GM21717 (cell line): ENCODE measurements at regions not wholly inside any gene's neighbourhood (a gene's known extent, or its start where the extent isn't known, plus 50 kb on each side); places are given as distances from the start of the nearest gene placed in this dataset.
"Not testable (repeated sequence)": the region's sequence is repeated elsewhere in the genome, so short reads cannot be mapped to it uniquely, and the experiment has no call there.

Experiments used
- ATAC-seq: cut with Tn5 transposase; IDR thresholded peaks from one replicate; pipeline ENCODE4 v1.9.1; 2021; ENCODE audit warnings: mild to moderate bottlenecking, moderate library complexity; ENCODE audit not compliant: unreplicated experiment

DNA sequence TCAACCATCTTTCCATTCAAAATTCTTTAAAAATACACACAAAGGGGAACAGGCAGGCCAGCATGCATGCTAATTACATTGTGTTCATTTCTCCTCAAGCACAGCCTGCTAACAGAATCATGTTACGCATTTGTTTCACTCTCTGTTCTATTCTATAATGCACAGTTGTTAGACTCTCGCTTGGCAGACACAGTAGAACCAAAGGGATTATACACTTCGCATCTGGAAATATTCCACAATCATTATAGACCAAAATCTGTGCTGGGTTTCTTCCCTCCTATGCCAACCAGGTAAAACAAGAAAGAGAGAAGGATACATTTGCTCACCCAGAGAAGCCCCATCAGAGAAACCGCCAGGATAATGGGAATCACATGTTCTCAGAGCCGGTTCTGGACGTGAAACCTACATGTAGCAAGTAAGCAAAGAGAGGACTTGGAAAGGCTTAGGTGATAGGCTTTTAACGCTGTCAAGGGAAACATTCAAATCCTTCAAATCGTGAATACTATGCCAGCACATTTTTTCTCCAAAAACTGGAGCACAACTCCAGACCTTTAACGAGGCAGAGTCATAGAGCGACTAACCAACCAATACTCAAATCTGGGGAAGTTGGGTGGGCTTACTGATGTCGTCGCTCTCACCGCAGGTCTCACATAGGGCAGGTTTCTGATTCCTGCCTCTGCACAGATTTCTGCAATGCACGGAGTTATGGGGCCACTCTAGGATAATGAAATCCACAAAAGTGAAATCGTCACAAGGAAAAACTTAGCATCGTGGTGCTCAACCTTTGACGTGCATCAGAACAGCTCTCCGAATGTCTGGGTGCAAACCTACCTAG lies 380.5 kb upstream of the AUTS2 start:
- ATAC-seq: no peak

DNA sequence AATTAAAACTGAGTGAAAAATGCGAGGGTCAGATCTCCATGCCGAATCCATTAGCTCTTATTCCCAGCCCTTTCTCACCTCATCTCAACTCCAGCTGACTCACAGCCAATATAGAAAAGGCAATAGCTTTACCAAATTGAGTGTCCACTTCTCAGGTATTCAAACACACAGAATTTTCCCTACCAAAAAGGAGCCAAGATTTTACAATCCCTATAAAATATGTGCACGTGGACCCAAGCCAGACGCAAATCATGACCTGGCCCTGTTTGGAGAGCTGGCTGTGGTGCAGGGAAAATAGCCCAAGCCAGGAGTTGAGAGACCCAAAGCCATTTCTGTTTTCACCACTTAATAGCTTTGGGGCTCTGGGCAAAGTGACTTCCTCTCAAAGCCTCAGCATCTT lies 379.7 kb upstream of the AUTS2 start:
- no peak for ATAC-seq

DNA sequence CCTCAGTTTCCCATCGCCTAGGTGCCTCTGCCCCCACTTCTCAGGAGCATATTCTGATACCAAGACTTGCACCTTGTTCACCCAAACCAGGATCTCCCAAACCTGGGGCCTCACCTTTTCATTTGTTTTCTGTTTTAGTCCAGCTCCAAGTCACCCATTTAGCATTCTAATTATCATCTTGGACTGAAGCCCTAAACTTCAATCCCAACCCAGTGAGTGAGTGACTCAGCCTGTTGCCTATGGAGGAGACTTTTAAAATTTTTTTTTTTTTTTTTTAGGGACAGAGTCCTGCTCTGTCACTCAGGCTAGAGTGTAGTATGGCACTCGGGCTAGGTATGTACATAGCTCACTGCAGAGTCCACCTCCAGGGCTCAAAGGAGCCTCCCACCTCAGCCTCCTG lies 378.9 kb upstream of the AUTS2 start:
- no peak for ATAC-seq

DNA sequence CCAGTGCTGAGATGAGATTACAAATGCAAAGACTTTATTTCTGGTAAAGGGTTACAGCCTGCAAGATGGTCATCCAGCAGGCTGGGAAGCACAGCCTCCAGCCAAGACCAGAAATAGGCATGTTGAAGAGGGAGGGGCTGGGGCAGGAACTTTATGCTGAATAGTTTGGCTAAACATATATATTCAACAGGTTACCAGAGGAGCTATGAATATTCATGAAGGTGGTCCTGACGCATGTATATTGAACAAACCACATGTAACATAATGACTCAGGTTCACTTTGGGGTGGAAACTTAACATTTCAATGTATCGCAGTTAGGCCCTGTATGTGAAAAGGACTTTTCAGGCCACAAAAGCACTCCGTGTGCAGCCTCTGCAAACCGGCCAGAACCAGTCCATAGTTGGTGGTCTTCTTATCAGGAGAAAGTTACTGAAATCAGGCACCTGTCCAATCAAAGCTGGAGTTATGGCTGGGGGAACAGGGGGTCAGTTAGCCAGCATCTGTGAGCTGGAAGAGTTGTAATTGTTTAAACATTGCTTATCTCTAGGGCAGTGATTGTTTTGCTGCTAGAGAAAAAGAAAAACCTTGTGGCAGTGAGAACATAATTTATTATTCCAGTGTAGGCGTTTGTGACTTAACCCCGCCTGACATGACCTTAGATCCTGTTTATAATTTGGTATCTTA lies 372.9 kb upstream of the AUTS2 start:
- no peak for ATAC-seq

DNA sequence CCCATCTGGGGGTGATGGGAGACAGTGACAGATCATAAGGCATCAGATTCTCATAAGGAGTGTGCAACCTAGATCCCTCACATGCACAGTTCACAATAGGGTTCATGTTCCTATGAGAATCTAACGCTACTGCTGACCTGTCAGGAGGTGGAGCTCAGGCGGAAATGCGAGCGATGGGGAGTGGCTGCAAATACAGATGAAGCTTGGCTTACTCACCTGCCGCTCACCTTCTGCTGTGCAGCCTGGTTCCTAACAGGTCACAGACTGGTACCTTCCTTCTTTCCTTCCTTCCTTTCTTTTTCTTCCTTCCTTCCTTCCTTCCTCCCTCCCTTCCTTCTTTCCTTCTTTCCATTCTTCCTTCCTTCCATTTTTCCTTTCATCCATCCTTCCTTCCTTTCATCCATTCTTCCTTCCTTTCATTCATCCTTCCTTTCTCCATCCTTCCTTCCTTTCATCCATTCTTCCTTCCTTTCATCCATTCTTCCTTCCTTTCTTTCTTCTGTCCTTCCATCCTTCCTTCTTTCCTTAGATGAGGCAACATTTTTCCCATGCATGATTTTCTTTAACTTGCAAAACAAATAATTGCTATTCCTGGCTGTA lies 370.0 kb upstream of the AUTS2 start:
- no peak for ATAC-seq

DNA sequence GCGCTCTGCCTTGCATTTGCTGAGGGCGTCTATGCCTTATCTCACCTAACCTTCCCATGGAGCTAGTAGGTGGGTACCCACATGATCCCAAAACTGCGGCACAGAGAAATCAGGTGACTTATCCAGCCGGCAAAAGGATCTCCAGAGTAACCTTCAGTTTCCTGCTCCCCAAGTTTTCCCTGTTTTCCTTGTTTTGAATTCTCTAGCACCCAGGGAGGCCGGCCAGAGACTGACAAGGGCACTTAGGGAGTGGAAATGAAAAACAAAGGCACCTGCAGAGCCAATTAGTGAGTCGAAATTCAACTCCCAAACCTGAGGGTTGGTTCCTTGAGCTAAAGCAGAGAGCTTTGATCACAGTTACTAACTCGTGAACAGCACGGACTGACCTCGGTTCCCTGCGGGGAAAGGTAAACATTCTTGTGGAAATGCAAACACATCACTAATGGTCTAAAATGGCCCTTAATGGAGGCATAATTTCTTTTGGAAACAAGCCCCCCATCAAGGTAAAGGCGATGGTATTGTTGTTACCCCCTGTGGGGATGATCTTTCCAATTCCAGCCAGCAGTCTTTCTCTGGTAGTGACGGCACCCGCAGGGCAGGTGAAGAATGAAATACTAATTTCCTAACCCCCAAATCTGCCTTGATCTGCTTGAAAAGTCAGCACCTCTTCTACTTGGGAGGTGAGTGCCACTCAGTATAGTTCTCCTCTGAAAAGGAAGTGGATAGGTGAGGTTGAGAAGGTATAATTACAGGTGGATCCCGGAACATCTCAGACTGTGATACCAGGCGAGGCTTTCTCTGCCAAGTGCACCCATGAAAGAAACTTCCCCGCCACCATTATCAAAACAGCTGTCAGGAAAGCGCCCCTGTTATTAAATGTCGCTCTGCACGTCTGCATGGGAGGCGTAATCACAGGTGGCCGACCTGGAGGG lies 365.6 kb upstream of the AUTS2 start:
- no peak for ATAC-seq

DNA sequence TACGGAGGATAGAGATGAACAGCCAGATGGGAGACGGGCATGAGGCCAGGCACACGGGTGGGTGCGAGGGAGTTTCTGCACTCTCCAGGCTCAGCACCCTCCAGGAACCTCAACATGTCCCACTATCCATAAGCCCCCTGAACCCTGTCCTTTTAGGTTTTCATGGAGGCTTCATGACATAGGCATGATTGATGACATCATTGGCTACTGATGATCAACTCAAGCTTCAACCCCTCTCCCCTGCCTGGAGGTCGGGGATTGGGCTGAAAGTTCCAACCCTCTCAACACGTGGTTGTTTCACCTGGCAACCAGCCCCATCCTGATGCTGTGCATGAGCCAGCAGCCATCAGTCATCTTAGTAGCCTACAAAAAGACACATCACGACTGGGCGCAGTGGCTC lies 360.7 kb upstream of the AUTS2 start:
- ATAC-seq: no peak

DNA sequence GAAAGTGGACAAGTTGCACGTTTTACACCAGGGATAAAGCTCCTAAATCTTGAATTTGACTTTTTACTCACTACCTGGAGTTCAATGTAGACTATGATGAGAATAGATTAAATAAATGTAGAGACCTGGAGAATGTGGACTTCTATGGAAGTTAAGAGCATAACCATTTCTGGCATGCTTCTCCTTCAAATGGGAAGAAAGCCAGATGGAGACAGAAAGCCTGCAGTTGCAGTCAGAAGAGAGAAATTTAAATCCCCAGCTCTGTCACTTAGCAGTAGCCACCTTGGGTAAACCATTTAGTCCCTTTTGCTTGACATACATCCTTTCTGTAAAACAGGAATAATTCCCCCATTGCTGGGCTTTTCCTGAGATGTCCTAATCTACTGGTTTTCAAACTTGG lies 355.3 kb upstream of the AUTS2 start:
- ATAC-seq: no peak

DNA sequence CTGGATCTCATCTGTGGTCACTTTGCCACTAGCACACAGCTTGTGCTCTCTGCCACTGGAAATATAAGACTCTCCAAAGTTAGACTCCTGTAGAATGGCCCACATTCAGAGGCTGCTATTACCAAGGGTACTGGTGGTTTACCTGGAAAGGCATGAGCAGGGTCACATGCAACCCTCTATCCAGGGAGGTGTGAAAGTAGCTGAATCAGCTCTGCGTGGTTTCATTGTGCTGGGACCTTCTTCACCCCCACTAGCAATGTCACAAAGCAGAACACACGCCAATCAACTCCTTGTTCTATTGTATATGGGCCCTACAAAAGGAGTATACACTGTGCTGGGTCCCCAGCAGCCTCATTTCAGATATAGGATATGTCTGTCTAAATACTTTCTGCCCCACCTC lies 353.6 kb upstream of the AUTS2 start:
- no peak for ATAC-seq

DNA sequence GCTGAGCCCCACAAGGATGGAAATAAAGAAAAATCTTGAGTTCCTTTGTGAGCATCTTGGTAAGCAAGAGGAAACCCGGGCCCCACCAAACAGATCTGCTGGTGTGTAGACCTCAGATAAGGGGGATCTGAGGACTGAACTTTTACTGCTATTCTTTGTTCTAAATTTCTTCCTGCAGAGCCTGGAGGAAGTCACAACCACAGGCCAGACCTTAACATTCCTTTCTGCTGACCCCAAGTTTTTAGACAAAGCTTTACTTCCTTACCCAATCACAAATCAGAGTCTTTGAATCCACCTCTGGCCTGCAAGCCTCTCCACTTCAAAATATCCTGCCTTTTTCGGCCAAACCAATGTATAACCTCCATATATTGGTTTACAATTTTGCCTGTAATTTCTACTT lies 352.6 kb upstream of the AUTS2 start:
- ATAC-seq: no peak

DNA sequence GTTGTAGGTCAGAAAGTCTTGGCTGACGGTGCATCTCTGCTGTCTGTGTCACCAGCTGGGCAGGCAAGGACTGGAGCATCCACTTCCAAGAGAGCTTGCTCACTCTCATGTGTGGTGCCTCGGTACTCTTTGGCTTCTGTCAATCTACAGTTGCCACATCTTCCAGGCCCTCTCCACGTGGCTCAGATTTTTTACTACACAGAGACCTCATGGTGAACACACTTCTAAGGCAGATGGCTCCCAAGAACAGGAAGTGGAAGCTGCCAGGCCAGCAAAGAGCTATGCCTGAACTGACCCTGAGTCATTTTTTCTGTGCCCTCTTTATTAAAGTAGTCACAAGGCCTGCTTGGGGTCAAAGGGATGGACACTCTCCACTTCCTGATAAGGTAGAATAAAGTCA lies 351.5 kb upstream of the AUTS2 start:
- ATAC-seq: no peak

DNA sequence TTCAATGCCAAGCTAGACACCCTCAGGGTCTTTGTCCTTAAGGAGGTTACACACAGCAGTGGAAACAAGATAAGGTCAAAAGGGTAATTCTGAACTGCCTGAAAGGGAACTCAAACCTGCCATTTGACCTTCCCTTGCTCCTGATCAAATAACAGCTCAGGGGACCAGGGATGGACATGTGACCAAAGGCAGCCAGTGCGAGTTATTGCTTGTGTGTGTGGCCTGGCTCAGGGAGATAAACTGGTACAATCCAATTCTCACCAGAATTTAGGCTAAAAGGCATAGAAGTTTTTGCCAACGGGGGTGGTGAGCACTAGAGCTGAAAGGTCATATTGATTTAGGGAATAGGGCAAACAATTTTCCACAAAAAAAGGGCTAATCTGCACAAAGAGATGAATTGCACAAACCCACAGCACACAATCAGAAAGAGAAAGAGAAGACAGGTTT lies 349.9 kb upstream of the AUTS2 start:
- not testable (repeated sequence) for ATAC-seq

DNA sequence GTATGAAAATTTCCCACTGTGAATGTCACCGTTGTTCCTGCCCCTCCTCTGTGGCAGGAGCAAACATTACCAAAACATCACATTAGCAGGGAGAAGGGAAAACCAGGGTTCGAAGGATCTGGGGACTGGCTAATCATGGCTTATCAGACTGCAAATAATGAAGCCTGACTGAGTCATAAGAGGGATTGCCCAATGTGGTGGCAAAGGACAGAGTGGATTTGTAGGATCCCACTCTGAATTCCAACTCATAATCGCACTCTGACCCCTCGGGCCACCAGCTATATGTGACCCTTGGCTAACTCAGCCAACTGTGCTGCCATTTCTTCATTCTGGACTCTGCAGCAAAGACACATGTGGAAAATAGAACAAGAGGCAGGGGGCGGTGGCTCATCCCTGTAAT lies 347.3 kb upstream of the AUTS2 start:
- ATAC-seq: no peak

DNA sequence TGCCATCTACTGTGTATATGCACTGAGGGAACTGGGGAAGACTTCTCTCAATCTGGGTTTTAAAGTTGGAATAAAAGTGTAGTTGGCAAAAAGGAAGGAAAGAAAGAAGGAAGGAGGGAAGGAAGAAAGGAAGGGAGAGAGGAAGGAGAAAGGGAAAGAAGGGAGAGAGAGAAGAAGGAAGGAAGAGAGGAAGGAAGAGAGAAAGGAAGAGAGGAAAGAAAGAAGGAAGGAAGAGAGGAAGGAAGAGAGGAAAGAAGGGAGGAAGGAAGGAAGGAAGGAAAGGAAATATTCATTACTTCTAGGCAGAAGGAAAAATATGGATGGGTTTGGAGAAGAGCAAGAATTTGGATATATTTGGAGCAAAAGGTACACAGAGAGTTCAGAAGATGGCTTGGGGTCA lies 343.6 kb upstream of the AUTS2 start:
- ATAC-seq: no peak

DNA sequence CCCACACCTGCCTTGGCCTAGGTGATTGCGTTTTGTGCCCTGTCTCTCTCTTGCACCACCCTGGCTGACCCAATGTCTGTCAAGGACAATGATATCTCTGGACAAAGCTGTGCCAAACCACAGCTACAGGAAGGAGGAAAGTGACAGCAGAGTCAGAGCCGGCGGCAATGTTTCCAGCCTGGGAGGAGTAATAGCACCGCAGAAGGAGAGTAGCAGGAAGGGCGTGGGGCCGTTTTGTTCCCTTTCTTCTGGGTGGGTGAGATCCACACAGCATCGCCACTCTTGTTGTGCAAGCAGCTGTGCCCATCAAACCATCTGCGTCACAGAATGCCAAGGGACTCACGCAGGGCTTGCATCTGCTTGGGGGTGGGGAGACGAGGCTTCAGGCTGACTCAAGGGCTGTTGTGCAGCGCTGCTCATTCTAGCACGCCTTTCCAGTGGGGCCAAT lies 341.6 kb upstream of the AUTS2 start:
- no peak for ATAC-seq

DNA sequence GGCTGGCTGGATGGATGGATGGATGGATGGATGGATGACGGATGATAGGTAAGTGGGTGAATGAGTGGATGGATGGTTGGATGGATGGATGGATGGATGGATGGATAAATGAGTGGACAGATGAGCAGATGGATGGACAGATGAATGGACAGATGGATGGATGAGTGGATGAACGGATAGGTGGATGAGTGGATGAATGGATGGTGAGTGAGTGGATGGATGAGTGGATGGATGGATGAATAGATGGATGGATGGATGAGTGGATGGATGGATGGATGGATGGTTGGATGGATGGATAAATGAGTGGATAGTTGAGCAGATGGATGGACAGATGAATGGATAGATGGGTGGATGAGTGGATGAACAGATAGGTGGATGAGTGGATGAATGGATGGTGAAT lies 340.7 kb upstream of the AUTS2 start:
- ATAC-seq: no peak

DNA sequence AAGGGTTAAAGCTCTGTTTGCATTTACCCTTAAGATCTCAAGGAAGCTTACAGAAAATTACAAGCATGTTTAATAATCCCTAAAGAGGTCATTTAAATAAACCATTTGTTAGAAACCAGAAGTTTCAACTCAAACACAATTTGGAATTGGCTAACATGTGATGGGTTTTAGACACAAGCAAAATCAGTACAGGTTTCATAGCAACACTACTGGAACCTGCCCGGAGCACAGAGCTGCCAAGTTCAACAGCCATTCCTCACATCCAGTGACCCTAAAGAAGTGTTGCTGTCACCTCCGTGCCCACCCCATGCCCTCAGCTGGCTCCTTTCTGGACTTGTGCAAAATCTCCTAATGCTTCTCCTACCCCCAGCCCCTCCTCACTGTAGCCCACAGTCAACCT lies 338.8 kb upstream of the AUTS2 start:
- no peak for ATAC-seq

DNA sequence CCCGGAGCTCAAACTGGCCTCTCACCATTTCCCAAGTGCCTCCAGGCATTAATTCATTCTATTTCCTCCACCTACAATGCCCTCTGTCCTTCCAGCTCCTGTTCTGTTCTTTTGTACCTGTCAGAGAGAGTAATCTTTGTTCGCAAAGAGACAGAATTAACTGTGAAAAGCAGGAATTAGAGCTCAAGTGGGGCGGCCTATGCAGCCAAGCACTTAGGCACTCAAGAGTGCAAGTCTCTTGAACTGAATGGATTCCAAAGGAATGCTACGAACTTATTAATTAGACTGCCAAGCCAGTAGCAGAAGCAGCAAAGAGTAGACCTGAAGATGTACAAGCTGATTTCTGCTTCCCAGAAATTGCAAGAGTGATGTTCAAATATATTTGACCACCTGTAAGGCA lies 338.3 kb upstream of the AUTS2 start:
- ATAC-seq: no peak

DNA sequence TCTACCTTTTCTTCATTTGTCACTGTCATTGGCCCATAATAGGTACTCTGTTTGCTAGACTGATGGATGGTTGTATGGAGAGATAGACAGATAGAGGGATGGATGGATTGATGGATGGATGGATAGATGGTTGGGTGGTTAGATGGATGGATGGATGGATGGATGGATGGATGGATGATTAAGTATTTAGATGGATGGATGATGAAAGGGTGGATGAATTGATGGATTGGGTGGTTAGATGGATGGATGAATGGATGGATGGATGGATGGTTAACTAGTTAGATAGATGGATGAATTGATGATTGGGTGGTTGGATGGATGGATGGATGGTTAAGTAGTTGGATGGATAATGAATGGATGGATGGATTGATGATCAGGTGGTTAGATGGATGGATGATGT lies 334.7 kb upstream of the AUTS2 start:
- ATAC-seq: no peak

DNA sequence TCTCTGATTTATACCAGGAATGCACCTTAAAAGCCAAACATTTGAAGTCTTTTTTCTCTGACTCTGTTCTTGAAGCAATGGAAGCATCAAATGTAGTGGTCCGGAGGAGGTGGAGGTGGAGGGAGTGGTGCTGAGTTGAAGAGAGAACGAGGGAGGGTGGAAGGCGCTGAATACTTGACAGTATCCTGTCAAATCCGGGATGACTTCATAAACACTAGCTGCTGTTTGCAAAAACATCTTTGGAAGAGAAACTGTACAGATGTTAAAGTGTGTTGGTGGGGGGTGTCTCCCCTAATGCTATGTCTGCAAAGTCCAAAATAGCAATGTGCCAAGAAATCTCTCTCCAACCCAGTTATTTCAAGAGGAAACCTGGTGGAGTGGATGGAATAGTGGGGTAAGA lies 328.5 kb upstream of the AUTS2 start:
- no peak for ATAC-seq

DNA sequence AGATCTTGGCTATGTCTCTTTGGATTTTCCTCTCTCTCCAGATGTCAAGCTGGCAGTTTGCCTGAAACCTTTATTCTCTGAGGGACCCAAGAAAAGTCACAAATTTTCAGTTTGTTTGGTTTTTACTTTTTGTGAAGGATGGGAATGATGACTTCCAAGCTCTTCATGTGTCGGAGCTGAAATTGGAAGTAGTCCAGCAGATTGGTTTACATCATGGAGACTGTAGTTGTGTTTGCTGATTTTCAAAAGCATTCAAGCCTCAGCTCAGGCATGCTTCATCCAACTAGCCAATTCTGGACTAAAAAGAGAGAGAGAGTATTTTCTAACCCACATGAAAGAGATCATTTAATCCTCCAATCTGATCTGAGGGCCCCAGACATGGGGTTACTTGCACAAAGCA lies 326.2 kb upstream of the AUTS2 start:
- no peak for ATAC-seq
